Retina (tissue), 1 donor: ENCODE measurements at regions not wholly inside any gene's neighbourhood (a gene's known extent, or its start where the extent isn't known, plus 50 kb on each side); places are given as distances from the start of the nearest gene placed in this dataset.

ENCODE experiments used
- DNase-seq: peaks from one replicate; pipeline ENCODE4 v3.0.0-alpha.2; 2016

DNA sequence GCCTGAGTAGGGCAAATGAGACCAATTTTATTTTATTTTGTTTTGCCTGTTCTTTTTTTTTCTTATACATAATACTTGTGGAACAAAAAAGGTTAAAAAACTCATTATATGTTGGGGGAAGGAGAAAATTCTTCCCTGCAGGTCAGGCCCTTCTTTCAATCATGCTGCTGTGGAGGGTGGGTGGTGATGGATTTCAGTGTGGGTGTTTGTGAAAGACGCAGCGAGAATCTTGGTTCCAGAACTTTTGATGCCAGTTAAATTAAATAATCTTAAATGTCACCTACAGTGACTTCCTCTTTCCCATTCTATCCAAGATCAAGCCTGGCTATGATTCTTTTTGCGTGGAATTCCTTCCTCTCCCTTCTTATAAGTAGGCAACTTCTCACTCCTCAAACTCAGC, 595.8 kb upstream of the EEF2KMT start:
- DNase-seq: no peak

GRCh38 chr16:5681966-5682365, 584.4 kb upstream of the EEF2KMT start:
- no peak for DNase-seq

GRCh38 chr16:5678371-5678770, 580.8 kb upstream of the EEF2KMT start:
- peak; percentile 8 for DNase-seq

DNA sequence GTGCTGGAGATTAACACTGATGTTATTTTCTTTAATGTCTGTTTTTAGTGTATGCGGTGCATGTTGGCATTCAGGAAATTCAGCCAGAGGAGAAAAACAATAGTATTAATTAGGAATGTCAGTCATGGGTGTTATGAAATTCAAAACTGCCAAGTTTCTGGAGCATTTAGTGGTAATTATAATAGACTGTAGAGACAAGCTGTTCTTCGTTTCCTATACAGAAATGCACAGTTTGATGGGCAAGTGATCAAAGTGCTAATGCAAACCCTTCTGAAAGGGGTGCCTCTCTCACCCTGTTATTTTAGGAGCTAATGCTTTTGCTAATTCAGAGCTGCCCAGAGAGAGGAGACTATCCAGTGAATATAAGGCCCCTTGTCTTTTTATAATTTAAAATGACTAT, 573.8 kb upstream of the EEF2KMT start:
- DNase-seq: no peak

GRCh38 chr16:5670198-5670597, 572.6 kb upstream of the EEF2KMT start:
- no peak for DNase-seq

DNA sequence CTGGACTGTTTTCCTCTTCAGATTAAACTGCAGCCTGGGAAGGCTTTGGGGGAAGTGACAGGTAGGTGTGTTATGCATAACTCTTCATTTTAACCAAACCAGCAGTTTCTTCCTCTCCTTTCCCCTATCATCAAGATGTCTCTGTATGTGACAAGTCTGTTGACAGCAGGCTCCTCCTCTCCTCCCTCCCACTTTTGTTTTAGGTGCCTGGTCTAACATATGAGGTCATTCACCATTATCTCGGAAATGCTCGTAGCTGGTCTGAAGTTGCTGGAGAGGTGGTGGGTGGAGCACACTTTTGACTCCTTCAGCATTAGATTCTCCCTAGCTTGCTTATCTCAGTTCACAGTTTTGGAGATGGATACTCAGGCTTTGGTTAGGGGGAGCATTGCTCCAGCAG, 571.0 kb upstream of the EEF2KMT start:
- DNase-seq: no peak

DNA sequence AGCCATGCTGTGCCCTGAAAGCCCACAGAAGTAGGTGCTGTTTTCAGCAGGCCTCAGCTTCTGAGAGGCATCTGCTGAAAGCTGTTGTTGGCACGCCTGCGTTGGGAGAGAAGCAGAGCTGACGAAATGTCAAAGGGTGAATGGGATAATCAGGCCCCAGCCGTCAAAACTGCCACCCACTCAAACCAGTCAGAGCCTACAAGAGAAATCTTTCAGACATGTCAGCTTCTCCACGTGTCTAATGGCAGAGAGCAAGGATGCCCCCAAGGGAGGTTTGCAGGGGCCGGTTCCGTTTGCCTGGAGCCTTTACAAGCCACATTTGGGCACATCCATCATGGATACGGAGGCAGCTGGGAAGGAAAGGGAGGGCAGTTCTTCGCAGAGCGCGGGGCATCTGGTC, 568.2 kb upstream of the EEF2KMT start:
- peak; percentile 61 for DNase-seq

DNA sequence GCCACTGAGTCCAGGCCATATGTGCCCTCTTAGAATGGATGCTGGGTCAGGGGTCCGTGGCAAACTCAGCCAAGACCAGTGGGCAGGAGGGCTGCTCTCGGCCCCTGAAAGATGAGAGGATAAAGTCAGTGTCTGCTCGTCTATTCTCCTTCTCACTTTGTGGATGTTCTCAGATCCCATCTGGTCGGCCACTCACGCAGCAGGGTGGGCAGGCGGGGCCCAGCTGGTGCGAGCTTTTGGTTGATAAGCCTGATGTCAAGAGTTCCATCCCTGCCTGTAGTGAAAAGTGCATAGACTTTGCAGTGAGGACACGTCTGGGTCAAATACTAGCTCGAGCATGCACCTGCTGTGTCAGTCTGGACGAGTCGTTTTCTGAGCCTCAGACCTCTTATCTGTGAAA, 556.2 kb upstream of the EEF2KMT start:
- no peak for DNase-seq

DNA sequence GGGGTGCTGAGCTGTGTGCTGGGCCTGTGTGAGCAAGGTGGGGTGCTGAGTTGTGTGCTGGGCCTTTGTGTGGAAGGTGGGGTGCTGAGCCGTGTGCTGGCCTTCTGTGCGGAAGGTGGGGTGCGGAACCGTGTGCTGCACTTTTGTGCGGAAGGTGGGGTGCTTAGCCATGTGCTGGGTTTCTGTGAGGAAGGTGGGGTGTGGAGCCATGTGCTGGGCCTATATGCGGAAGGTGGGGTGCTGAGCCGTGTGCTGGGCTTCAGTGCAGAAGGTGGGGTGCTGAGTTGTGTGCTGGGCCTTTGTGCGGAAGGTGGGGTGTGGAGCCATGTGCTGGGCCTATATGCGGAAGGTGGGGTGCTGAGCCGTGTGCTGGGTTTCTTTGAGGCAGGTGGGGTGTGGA, 555.4 kb upstream of the EEF2KMT start:
- no peak for DNase-seq

- no peak for DNase-seq
These were observed 552.5 kb upstream of the EEF2KMT start for GRCh38 chr16:5649762-5650743.

DNA sequence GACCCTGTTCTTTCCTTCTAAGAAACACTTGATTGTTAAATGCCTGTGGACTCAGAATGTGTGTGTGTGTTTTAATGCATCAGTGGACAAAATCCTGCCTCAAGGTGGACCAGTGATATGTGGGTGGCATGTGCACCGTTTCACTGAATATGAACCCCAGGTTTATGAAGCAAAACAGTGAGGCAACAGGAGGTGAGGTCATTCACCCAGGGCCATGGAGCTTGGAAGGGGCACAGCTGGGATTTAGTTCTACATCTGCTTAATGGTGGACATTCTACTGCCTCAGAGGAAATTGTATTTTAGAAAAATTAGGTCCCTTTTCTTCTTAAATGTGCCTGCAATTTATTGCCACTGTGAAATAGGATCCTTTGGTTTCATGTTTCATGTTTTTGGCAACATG, 549.5 kb upstream of the EEF2KMT start:
- DNase-seq: no peak

DNA sequence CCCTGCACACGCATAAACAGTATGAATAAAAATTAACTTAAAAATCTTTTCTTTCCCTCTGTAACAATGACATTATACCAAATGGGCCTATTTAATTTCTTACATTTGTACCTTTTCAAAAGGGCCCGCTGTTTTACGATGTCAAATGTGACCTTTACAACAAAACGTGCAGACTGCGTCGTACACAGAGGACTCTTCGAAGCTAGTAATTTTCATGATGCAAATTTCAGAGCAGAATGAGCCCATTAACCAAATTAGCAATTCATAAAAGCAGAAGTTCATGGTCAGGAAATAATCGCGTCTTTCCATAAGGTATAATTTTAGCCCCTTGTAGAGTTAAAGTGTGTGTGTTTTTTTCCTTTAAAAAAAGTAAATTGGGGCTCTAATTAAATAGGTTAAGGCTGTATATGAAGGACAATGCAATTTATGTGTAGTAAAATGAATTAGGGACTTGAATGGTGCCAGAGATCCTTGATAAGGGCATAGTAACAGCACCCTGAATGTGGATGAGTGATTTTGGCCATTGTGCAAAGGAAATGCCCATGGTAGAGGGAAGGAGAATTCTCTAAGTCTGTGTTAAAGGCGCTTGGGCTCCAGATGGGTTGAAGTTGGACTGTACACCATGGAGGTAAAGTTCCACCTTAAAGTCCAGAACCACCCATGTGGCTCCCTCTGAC, 546.4 kb upstream of the EEF2KMT start:
- DNase-seq: no peak

DNA sequence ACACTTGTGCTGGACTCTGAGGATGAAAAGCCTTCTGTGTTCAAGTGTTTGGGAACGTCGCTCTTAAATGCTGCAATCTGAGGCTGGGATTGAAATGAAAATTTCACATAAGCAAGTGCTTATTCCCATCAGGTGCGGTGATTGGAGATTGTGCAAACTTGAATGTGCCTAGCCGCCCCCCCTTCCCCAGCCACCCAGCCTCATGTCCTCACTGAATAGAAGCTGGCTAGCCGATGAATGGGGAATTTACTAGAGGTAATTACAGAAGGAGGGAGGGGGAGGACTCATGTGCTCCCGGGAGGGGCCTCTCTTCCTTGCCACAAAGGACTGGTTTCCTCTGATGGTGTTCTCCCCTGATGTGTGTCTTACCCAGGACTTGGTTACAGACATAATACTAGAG, 544.8 kb upstream of the EEF2KMT start:
- no peak for DNase-seq

DNA sequence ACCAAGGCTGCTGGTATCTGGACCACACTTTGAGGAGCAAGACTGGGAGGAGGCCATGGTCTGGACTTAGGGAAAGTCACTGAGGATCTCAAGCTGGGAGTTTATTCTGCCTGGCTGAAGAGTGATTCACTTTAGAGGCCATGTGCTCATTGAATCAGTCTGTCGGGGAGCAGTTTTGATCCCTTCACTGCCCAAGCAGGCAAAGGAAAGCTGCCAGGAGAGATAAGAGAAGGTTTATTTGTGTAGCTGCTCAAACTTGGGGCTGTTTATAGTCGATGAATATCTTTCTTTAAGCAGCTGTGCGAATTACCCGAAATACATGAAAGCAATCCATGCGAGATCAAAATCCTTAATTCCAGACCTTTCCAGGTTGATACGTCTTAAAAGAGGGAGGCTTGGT, 544.4 kb upstream of the EEF2KMT start:
- DNase-seq: no peak

DNA sequence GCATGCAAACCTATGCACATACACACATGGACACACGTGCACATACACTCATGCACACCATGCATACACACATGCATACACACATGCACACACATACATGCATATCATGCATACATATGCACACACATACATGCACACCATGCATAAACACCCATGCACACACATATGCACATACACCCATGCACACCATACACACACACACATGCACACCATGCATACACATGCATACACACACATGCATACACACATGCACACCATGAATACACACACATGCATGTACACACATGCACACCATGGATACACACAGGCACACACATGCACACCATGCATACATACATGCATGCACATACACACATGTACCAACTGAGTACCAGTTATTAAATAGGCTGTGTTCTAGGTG, 543.3 kb upstream of the EEF2KMT start:
- DNase-seq: no peak

- no peak for DNase-seq
These were observed 541.9 kb upstream of the EEF2KMT start for GRCh38 chr16:5639531-5639930.

- DNase-seq: no peak
These were observed 537.7 kb upstream of the EEF2KMT start for GRCh38 chr16:5635331-5635730.

- no peak for DNase-seq
These were observed 537.1 kb upstream of the EEF2KMT start for GRCh38 chr16:5634666-5635180.

GRCh38 chr16:5633845-5634440, 536.3 kb upstream of the EEF2KMT start:
- DNase-seq: peak; percentile 36

DNA sequence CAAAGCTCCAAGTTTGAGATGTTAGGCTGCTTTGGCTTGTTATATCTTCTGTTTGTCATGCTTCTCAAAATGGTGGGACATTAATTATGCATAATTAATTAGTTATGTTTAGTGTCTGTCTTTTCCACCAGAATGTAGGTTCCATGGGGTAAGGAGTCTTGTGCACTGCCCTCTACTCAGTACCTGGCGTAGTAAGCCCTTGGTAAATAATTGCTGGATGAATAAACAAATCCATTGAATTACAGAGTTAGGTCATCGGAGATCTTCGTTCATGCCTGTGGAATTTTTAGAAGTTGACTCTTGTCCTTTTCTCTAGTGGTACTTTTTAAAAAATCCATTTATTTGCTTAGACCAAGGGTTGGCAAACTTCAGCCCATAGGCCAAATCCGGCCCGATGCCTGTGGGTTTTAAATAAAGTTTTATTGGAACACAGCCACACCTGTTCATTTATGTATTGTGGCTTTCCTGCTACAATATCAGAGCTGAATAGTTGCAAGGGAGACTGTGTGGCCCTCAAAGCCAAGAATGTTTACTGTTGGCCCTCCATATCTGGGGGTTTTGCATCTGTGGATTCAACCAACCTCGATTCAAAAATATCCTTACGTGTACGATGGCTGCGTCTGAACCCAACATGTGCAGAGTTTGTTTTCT, 524.8 kb upstream of the EEF2KMT start:
- no peak for DNase-seq

GRCh38 chr16:5621826-5622225, 524.2 kb upstream of the EEF2KMT start:
- no peak for DNase-seq

GRCh38 chr16:5619304-5619703, 521.7 kb upstream of the EEF2KMT start:
- DNase-seq: peak; percentile 50

GRCh38 chr16:5616841-5617240, 519.2 kb upstream of the EEF2KMT start:
- no peak for DNase-seq
